ENCODE measurements at regions not wholly inside any gene's neighbourhood (a gene's known extent, or its start where the extent isn't known, plus 50 kb on each side); places are given as distances from the start of the nearest gene placed in this dataset.

DNA sequence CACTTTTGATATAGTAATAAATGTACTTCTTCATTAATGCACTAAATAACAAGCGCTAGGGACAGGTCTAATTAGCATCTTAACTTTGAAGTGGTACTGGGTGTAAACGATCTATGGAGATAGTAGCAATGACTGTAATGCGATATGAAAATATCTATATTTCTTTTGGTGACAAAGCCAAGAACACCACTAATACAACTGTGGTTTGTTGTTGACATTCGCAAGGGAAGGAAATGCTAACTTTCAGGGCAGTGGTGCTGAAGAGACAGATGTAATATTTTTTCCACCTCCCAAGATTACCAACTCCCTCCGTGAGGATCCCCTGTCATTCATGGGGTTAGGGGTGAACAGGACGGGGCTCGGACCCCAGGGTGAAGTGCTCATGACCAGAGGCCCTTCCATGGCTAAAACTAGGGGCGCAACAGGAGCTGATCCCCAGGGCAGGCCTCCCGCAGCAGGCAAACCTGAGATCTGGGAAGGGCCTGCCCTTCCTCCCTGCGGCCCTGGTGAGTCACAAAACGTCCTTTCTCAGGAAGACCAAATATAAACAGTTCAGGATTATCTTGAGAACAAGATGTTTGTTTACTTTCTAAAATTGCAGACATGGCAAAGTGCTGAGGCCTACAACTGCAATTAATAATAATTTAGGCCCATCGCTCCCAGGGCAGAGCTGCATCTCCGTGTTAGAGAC lies 65.0 kb upstream of the TOX2 start:
- WGBS, 2 donors: 74 to 79% methylated on average over 13 of the region's 13 CpGs
- Histone ChIP-seq H3K4me1 (ENCODE audit: control insufficient read depth in 1 of 2, insufficient read depth in 2 of 2, low read length in 2 of 2) (no peaks in the 10 kb centered on the region), H3K9me3 (ENCODE audit: control insufficient read depth, low read length) (no peaks in the 10 kb centered on the region), H3K27ac (ENCODE audit: low read depth in 1 of 2, low read length in 2 of 2) (no peak overlapping the region), H3K27me3 (ENCODE audit: control insufficient read depth in 1 of 2, insufficient read depth in 2 of 2, low read length in 1 of 2) (no peaks in the 10 kb centered on the region), H3K36me3 (ENCODE audit: control insufficient read depth in 1 of 2, insufficient read depth in 2 of 2, low read length in 1 of 2) (no peaks in the 10 kb centered on the region), H3K4me3 (ENCODE audit: low read length in 2 of 2) (no peak overlapping the region)
- intact Hi-C loops (cut with DNase I): loop anchor here in 1 of 2 donors (10.0 kb wide), 1 partner anchor 235 kb away; no protein-coding TSS in a partner anchor
- ATAC-seq (ENCODE audit: low FRiP score) (no peak), DNase-seq (no peak)

DNA sequence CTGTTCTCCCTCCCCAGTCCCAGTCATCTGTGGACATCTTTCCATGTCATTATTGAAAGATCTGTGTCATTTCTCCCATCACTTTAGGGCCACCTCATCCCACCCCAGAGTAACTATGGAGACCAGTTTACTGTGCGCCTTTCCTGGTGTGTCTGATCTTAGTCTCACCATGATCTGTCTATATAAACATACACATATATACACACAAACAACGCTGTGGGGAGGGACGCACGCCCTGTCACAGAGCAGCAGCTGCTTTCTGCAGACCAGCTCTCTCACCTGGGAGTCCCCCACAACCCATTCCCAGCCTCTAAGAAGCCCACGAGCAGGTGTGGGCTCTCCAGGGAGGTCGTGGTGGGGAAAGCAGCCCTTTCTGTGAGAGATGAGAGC lies 68.1 kb upstream of the TOX2 start:
- intact Hi-C loops (cut with DNase I): loop anchor here in 1 of 2 donors (10.0 kb wide), 1 partner anchor 238 kb away; no protein-coding TSS in a partner anchor

DNA sequence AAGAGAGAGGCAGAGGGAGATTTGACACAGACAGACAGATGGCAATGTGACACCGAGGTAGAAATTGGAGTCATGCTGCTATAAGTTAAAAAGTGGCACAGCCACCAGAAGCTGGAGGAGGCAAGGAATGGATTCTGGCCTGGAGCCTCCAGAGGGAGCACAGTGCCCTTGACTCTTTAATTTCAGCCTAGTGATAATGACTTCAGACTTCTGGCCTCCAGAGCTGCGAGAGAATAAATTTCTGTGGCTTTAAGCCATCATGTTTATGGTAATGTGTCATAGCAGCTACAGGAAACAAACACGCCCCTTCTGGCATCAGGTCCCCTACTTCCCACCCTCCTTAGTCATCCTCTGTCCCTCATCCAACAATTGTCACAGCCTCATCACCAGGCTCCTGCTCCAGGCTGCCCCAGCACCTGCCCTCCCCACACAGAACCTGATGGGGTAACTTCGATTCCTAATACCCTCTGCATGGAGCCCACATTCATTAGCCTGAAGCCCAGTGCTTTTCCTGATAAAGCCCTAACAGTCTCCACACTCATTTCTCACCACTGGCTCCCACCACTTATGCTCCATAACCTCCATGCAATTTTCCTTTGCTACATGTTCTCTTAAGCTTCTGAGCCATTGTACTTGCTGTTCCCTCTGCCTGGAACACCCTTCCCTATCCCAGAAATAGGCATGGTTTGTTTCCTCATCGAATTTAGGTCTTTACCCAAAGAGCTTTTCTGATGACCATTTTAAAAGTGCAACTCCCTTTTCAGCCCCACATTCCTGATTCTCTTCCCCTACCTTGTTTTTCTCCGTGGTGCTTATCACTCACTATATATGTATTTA lies 69.7 kb upstream of the TOX2 start:
- Histone ChIP-seq H3K27ac (ENCODE audit: low read depth in 1 of 2, low read length in 2 of 2) (no peak overlapping the region), H3K4me3 (ENCODE audit: low read length in 2 of 2) (no peak overlapping the region), H3K4me1 (ENCODE audit: control insufficient read depth in 1 of 2, insufficient read depth in 2 of 2, low read length in 2 of 2) (no peaks in the 10 kb centered on the region), H3K36me3 (ENCODE audit: control insufficient read depth in 1 of 2, insufficient read depth in 2 of 2, low read length in 1 of 2) (no peaks in the 10 kb centered on the region), H3K9me3 (ENCODE audit: control insufficient read depth, low read length) (no peaks in the 10 kb centered on the region), H3K27me3 (ENCODE audit: control insufficient read depth in 1 of 2, insufficient read depth in 2 of 2, low read length in 1 of 2) (no peaks in the 10 kb centered on the region)
- 41 to 44% methylated on average over 6 of the region's 6 CpGs for WGBS, 2 donors
- intact Hi-C loops (cut with DNase I): loop anchor here (2.0 to 10.0 kb wide), 5 partner anchors 67 to 240 kb away; partner anchors contain the start of gene TOX2 (in 1 of the 2)
- ATAC-seq (ENCODE audit: low FRiP score): no peak
- DNase-seq: peak in 1 of 2 donors; percentile 79

More for the DNA sequence above, 68.1 kb upstream of the TOX2 start:
- Histone ChIP-seq H3K9me3 (ENCODE audit: control insufficient read depth, low read length) (no peaks in the 10 kb centered on the region), H3K4me3 (ENCODE audit: low read length in 2 of 2) (no peak overlapping the region), H3K36me3 (ENCODE audit: control insufficient read depth in 1 of 2, insufficient read depth in 2 of 2, low read length in 1 of 2) (no peaks in the 10 kb centered on the region), H3K27ac (ENCODE audit: low read depth in 1 of 2, low read length in 2 of 2) (no peak overlapping the region), H3K27me3 (ENCODE audit: control insufficient read depth in 1 of 2, insufficient read depth in 2 of 2, low read length in 1 of 2) (no peaks in the 10 kb centered on the region), H3K4me1 (ENCODE audit: control insufficient read depth in 1 of 2, insufficient read depth in 2 of 2, low read length in 2 of 2) (no peaks in the 10 kb centered on the region)
- DNase-seq (no peak), ATAC-seq (ENCODE audit: low FRiP score) (no peak)
- 82 to 83% methylated on average over 6 of the region's 6 CpGs for WGBS, 2 donors

DNA sequence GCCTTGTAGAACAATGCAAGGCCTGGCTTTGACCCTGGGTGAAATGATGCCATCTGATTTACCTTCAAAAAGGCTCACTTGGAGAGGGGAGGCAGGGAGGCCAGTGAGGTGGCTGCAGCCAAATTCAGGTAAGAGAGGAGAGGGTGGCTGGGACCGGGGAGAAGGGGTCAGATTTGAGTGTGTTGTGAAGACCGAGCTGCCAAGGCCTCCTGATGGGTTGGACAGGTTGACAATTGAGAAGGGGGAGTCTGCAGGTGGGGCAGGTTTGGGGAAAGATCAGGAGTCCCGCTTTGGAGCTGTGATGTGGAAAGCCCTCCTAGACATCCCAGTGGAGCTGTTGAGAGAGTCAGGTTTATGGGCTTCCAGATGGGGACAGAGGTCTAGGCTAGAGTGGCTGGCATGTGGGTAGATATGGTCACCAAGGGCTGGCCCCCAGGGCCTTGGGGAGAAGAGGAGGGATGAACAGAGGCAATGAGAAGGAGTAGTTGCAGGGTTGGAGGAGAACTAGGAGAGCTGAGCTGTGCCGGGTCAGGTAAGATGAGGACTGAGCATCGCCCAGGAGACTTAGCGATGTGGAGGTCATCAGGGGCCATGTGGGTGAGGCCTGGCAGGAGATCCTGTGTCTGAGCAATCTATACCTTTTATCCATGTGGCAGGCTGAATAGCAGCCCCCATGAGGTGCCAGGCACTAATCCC lies 70.5 kb upstream of the TOX2 start:
- H3K36me3 ChIP-seq (ENCODE audit: control insufficient read depth in 1 of 2, insufficient read depth in 2 of 2, low read length in 1 of 2): no peaks in the 10 kb centered on the region
- H3K9me3 ChIP-seq (ENCODE audit: control insufficient read depth, low read length): no peaks in the 10 kb centered on the region
- no peak for ATAC-seq (ENCODE audit: low FRiP score)
- H3K27ac ChIP-seq (ENCODE audit: low read depth in 1 of 2, low read length in 2 of 2): no peak overlapping the region
- H3K4me1 ChIP-seq (ENCODE audit: control insufficient read depth in 1 of 2, insufficient read depth in 2 of 2, low read length in 2 of 2): no peaks in the 10 kb centered on the region
- DNase-seq: no peak
- WGBS, 2 donors: 94 to 96% methylated on average over 6 of the region's 6 CpGs
- H3K4me3 ChIP-seq (ENCODE audit: low read length in 2 of 2): no peak overlapping the region
- intact Hi-C loops (cut with DNase I): loop anchor here (2.0 to 10.0 kb wide), 5 partner anchors 68 to 241 kb away; partner anchors contain the start of gene TOX2 (in 1 of the 2)
- H3K27me3 ChIP-seq (ENCODE audit: control insufficient read depth in 1 of 2, insufficient read depth in 2 of 2, low read length in 1 of 2): no peaks in the 10 kb centered on the region

DNA sequence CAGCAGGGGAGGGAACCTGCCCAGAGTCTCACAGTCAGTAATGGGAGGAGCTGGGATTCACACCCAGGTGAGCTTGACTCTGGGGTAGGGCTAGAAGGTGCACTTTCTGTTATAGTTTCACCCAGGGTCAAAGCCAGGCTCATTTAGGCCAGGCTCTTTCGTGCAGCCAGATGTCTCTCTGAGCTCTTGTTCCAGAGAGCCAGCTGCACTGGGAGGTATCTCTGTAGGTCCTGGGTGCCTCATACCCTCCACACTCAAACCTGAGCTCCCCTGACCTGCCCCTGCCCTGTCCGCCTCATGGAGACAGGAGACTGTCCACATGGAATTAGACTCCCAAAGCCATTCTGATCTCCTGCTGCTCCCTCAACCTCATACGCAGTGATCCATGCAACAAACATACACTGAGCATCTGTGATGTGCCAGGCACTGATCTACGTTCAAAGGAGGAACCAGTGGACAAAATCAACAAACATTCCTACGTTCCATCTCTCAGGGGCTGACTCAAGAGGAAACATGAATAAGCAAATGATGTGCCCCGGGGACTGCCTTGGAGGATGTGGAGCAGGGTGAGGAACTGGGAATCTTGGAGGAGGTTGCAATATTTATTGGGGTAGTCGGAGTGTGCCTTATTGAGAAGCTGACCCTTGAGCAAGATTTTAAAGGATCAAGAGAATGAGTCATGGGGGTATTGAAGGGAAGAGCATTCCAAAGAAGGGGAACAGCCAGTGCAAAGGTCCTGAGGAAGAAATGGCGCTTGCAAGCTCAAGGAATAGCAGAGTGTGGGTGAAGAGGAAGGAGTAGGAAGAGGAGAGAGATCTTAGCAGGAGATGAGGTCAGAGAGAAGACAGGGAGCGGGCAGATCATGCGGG lies 71.3 kb upstream of the TOX2 start:
- 71 to 73% methylated on average over 10 of the region's 10 CpGs for WGBS, 2 donors
- H3K4me1 ChIP-seq (ENCODE audit: control insufficient read depth in 1 of 2, insufficient read depth in 2 of 2, low read length in 2 of 2): no peaks in the 10 kb centered on the region
- no peak overlapping the region for H3K27ac ChIP-seq (ENCODE audit: low read depth in 1 of 2, low read length in 2 of 2)
- H3K36me3 ChIP-seq (ENCODE audit: control insufficient read depth in 1 of 2, insufficient read depth in 2 of 2, low read length in 1 of 2): no peaks in the 10 kb centered on the region
- no peak for ATAC-seq (ENCODE audit: low FRiP score)
- DNase-seq: no peak
- H3K27me3 ChIP-seq (ENCODE audit: control insufficient read depth in 1 of 2, insufficient read depth in 2 of 2, low read length in 1 of 2): no peaks in the 10 kb centered on the region
- intact Hi-C loops (cut with DNase I): loop anchor here (5.0 to 10.0 kb wide), 4 partner anchors 69 to 241 kb away; partner anchors contain the start of gene TOX2 (in 1 of the 2)
- H3K4me3 ChIP-seq (ENCODE audit: low read length in 2 of 2): no peak overlapping the region
- no peaks in the 10 kb centered on the region for H3K9me3 ChIP-seq (ENCODE audit: control insufficient read depth, low read length)

DNA sequence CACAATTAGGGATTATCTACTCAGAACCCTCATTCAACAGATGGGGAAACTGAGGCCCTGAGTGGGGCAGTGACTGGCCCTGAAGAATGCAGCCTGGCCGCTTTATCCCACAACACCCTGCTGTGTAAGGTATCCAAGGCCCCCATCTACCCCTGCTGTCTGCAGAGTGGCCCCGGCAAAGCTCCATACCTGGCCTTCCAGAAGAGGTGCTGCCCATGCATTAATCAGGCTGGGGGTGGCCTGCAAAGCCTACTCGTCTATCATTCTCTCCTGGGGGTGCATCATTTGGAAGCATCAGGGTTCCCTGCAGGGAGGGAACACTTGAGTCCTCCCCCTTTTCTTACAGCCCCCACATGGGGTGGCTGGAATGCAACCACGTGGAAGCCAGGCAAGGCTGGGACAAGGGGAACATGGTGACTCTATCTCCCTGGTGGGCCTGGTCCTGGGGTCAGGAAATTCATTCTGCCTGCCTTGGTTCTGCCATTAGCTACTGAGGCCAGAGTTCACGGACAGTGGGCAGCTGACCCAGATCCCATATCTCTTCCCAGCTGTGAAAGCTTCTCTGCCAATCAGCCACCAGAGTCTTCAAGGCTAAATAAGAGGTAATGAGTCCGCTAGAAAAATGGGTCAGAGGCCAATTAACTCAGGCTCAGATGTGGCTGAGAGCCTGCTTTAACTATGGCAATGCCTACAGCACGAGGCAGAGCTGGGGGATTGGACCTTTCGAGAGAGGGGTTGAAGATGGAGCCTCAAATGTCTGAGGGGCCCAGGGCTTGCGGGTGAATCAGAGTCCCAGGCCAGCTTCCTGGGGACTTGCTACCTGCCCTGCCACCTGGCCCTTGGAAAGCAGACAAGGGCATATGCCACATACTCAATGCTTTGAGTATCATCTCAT lies 72.3 kb upstream of the TOX2 start:
- H3K9me3 ChIP-seq (ENCODE audit: control insufficient read depth, low read length): no peaks in the 10 kb centered on the region
- intact Hi-C loops (cut with DNase I): loop anchor here (5.0 to 10.0 kb wide), 4 partner anchors 70 to 242 kb away; partner anchors contain the start of gene TOX2 (in 1 of the 2)
- 84 to 85% methylated on average over 9 of the region's 9 CpGs for WGBS, 2 donors
- no peak overlapping the region for H3K4me3 ChIP-seq (ENCODE audit: low read length in 2 of 2)
- H3K4me1 ChIP-seq (ENCODE audit: control insufficient read depth in 1 of 2, insufficient read depth in 2 of 2, low read length in 2 of 2): no peaks in the 10 kb centered on the region
- no peak for DNase-seq
- no peak overlapping the region for H3K27ac ChIP-seq (ENCODE audit: low read depth in 1 of 2, low read length in 2 of 2)
- H3K36me3 ChIP-seq (ENCODE audit: control insufficient read depth in 1 of 2, insufficient read depth in 2 of 2, low read length in 1 of 2): no peaks in the 10 kb centered on the region
- ATAC-seq (ENCODE audit: low FRiP score): no peak
- H3K27me3 ChIP-seq (ENCODE audit: control insufficient read depth in 1 of 2, insufficient read depth in 2 of 2, low read length in 1 of 2): no peaks in the 10 kb centered on the region

DNA sequence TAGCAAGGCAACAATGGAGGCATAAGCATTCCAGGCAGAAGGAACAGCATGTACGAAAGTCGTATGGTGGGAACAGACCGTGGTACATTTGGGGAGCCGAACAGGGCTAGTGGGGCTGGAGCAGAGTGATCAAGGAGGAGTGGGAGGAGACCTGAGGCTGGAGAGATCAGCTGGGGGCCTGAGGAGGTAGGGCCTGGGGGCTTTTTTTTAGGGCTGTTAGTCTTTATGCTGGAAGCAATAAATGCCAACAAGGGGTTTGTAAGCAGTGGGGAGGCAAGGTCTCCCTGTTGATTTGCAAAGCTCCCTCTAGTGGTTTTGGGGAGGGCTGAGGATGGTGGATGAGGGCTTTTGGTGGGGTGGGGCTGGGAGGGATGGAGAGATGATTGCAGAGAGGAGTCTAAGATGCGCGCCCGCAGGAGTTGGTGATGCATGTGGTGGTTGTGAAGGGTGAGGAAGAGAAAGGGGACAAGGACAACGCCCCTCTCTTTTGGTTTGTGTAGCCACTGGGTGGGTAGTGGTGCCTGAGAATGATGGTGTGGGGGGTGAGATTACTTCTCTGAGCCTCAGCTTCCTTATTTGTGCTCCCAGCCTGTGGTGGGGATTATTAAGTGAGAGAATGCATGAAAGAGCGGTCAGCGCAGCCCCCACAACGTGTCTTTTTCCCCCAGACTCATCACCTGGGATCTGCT lies 74.1 kb upstream of the TOX2 start:
- intact Hi-C loops (cut with DNase I): loop anchor here (5.0 to 10.0 kb wide), 4 partner anchors 72 to 244 kb away; partner anchors contain the start of gene TOX2 (in 1 of the 2)
- ATAC-seq (ENCODE audit: low FRiP score): no peak
- WGBS, 2 donors: 73 to 74% methylated on average over 11 of the region's 11 CpGs

More for the DNA sequence above, 74.1 kb upstream of the TOX2 start:
- no peak overlapping the region for H3K27ac ChIP-seq (ENCODE audit: low read depth in 1 of 2, low read length in 2 of 2)
- no peaks in the 10 kb centered on the region for H3K36me3 ChIP-seq (ENCODE audit: control insufficient read depth in 1 of 2, insufficient read depth in 2 of 2, low read length in 1 of 2)
- no peaks in the 10 kb centered on the region for H3K9me3 ChIP-seq (ENCODE audit: control insufficient read depth, low read length)
- H3K4me1 ChIP-seq (ENCODE audit: control insufficient read depth in 1 of 2, insufficient read depth in 2 of 2, low read length in 2 of 2): no peaks in the 10 kb centered on the region
- H3K27me3 ChIP-seq (ENCODE audit: control insufficient read depth in 1 of 2, insufficient read depth in 2 of 2, low read length in 1 of 2): no peaks in the 10 kb centered on the region
- no peak for DNase-seq
- H3K4me3 ChIP-seq (ENCODE audit: low read length in 2 of 2): no peak overlapping the region
